NCI-H460 (cell line): ENCODE measurements at regions not wholly inside any gene's neighbourhood (a gene's known extent, or its start where the extent isn't known, plus 50 kb on each side); places are given as distances from the start of the nearest gene placed in this dataset.
"Not testable (repeated sequence)": the region's sequence is repeated elsewhere in the genome, so short reads cannot be mapped to it uniquely, and the experiment has no call there.

Experiments
- DNase-seq: peaks from one replicate; pipeline ENCODE4 v3.0.0-alpha.2; 2016; ENCODE audit warnings: low read depth; ENCODE audit errors: extremely low read depth

GRCh38 chr13:21228738-21229137 is 52.3 kb downstream of the MRPL57 start:
- no peak for DNase-seq

- DNase-seq: no peak
Observed at GRCh38 chr13:21229241-21230024, 53.0 kb downstream of the MRPL57 start.

GRCh38 chr13:21230516-21230915 is 54.1 kb downstream of the MRPL57 start:
- DNase-seq: no peak

GRCh38 chr13:21231426-21231940 is 55.0 kb downstream of the MRPL57 start:
- DNase-seq: no peak

GRCh38 chr13:21232196-21232595 is 55.7 kb downstream of the MRPL57 start:
- no peak for DNase-seq

- DNase-seq: no peak
Observed at GRCh38 chr13:21232599-21232998, 56.1 kb downstream of the MRPL57 start.

GRCh38 chr13:21233086-21233485 is 56.6 kb downstream of the MRPL57 start:
- DNase-seq: no peak

GRCh38 chr13:21234526-21234925 is 58.1 kb downstream of the MRPL57 start:
- no peak for DNase-seq

GRCh38 chr13:21235174-21235573 is 58.7 kb downstream of the MRPL57 start:
- no peak for DNase-seq

- DNase-seq: no peak
Observed at GRCh38 chr13:21237081-21237480, 60.6 kb downstream of the MRPL57 start.

GRCh38 chr13:21238267-21238666 is 61.8 kb downstream of the MRPL57 start:
- no peak for DNase-seq

- DNase-seq: no peak
Observed at GRCh38 chr13:21240586-21240985, 64.1 kb downstream of the MRPL57 start.

GRCh38 chr13:21242236-21242635 is 65.8 kb downstream of the MRPL57 start:
- no peak for DNase-seq

GRCh38 chr13:21243045-21243897 is 66.8 kb downstream of the MRPL57 start:
- DNase-seq: no peak

GRCh38 chr13:21243898-21244184 is 67.4 kb downstream of the MRPL57 start:
- DNase-seq: not testable (repeated sequence)

- DNase-seq: no peak
Observed at GRCh38 chr13:21246761-21247452, 70.4 kb downstream of the MRPL57 start.

- DNase-seq: no peak
Observed at GRCh38 chr13:21256351-21256761, 79.9 kb downstream of the MRPL57 start.

- no peak for DNase-seq
Observed at GRCh38 chr13:21256891-21257290, 80.4 kb downstream of the MRPL57 start.

GRCh38 chr13:21259571-21260455 is 83.4 kb downstream of the MRPL57 start:
- no peak for DNase-seq

- not testable (repeated sequence) for DNase-seq
Observed at GRCh38 chr13:21260561-21261290, 84.3 kb downstream of the MRPL57 start.
